C4-2B (cell line): ENCODE measurements at regions not wholly inside any gene's neighbourhood (a gene's known extent, or its start where the extent isn't known, plus 50 kb on each side); places are given as distances from the start of the nearest gene placed in this dataset.

ENCODE experiments used
- CTCF ChIP-seq: fragments of 450-650 bp; conservative IDR thresholded peaks from 2 replicates; pipeline ENCODE4 v1.5.1; 2017; ENCODE audit warnings: mild to moderate bottlenecking
- ZFX ChIP-seq: fragments of 450-650 bp; IDR thresholded peaks from 2 replicates; pipeline ENCODE4 v1.6.1; 2017

GRCh38 chr12:93041416-93041815, 112.3 kb upstream of the EEA1 start:
- TF ChIP-seq CTCF (no peak), ZFX (no peak)
